Suprapubic skin (tissue), 4 donors: ENCODE measurements at regions not wholly inside any gene's neighbourhood (a gene's known extent, or its start where the extent isn't known, plus 50 kb on each side); places are given as distances from the start of the nearest gene placed in this dataset.

Source experiments
- DNase-seq, 2 donors: peaks; one replicate each; pipeline ENCODE4 v3.0.0-alpha.2; 2019; ENCODE audit warnings: low spot score in 2 of 2
- H3K27ac ChIP-seq: fragments of 200-600 bp; sonication (generic); one replicate; pipeline ENCODE4 v1.5.1; 2019
- H3K27me3 ChIP-seq: fragments of 200-600 bp; sonication (generic); one replicate; pipeline ENCODE4 v1.5.1; 2019
- H3K36me3 ChIP-seq: fragments of 200-600 bp; sonication (generic); one replicate; pipeline ENCODE4 v1.5.1; 2019
- H3K4me1 ChIP-seq: fragments of 200-600 bp; sonication (generic); one replicate; pipeline ENCODE4 v1.5.1; 2019
- H3K4me3 ChIP-seq: fragments of 200-600 bp; sonication (generic); one replicate; pipeline ENCODE4 v1.5.1; 2019; ENCODE audit warnings: mild to moderate bottlenecking
- H3K9me3 ChIP-seq: fragments of 200-600 bp; sonication (generic); one replicate; pipeline ENCODE4 v1.5.1; 2019
- CTCF ChIP-seq, 2 donors: fragments of 200-600 bp in 1 of 2; fragments of 450-650 bp in 1 of 2; sonication (generic) in 1 of 2; IDR thresholded peaks; one replicate each; pipeline ENCODE4 v1.5.1; 2016 to 2019; ENCODE audit warnings: antibody characterized with exemption in 2 of 2, mild to moderate bottlenecking in 1 of 2, moderate library complexity in 1 of 2
- EP300 ChIP-seq: sonication (generic); formaldehyde crosslinking; IDR thresholded peaks from one replicate; pipeline ENCODE4 v1.6.1; 2017; ENCODE audit warnings: antibody characterized with exemption
- POLR2A ChIP-seq, 2 donors: fragments of 450-650 bp; IDR thresholded peaks; one replicate each; pipeline ENCODE4 v1.6.1; 2017; ENCODE audit warnings: antibody characterized with exemption in 2 of 2, mild to moderate bottlenecking in 2 of 2, moderate library complexity in 2 of 2
- POLR2AphosphoS5 ChIP-seq, 3 donors: sonication (generic); formaldehyde crosslinking; IDR thresholded peaks; one replicate each; pipeline ENCODE4 v1.6.1; 2017; ENCODE audit warnings: antibody characterized with exemption in 3 of 3
- WGBS: methylation state at CpG from one replicate; pipeline ENCODE4 v1.1.5; 2018; 5-methylcytosine and 5-hydroxymethylcytosine counted together

GRCh38 chr1:22315315-22316078, 136.2 kb upstream of the ZBTB40 start:
- H3K27ac ChIP-seq: no peak overlapping the region
- H3K9me3 ChIP-seq: no peaks in the 10 kb centered on the region
- DNase-seq: peak in 1 of 2 donors; percentile 65
- no peaks in the 10 kb centered on the region for H3K4me1 ChIP-seq
- H3K36me3 ChIP-seq: no peaks in the 10 kb centered on the region
- peaks cover 9% of the 10 kb centered on the region for H3K27me3 ChIP-seq
- TF ChIP-seq POLR2A (IDR thresholded peaks at IDR 0.05) (no peak), EP300 (no peak), POLR2AphosphoS5 (IDR thresholded peaks at IDR 0.05) (no peak), CTCF (IDR thresholded peaks at IDR 0.05) (no peak)
- H3K4me3 ChIP-seq: no peak overlapping the region
- 78% methylated on average over 21 of the region's 21 CpGs for WGBS

GRCh38 chr1:22317231-22317919, 134.3 kb upstream of the ZBTB40 start:
- Histone ChIP-seq H3K36me3 (no peaks in the 10 kb centered on the region), H3K27ac (no peak overlapping the region), H3K4me1 (no peaks in the 10 kb centered on the region), H3K27me3 (peaks cover 9% of the 10 kb centered on the region), H3K9me3 (no peaks in the 10 kb centered on the region), H3K4me3 (no peak overlapping the region)
- TF ChIP-seq EP300 (no peak), POLR2A (IDR thresholded peaks at IDR 0.05) (no peak), CTCF (IDR thresholded peaks at IDR 0.05) (peak in 1 of 2 donors; percentile 19)
- peak in 1 of 2 donors; percentile 41 for DNase-seq
- WGBS: 90% methylated on average over 10 of the region's 10 CpGs

GRCh38 chr1:22317920-22318243, 133.8 kb upstream of the ZBTB40 start:
- TF ChIP-seq CTCF (IDR thresholded peaks at IDR 0.05) (no peak), POLR2AphosphoS5 (IDR thresholded peaks at IDR 0.05) (no peak)
- no peak overlapping the region for H3K27ac ChIP-seq
- DNase-seq: no peak
- 76% methylated on average over 3 of the region's 3 CpGs for WGBS
- H3K36me3 ChIP-seq: no peaks in the 10 kb centered on the region
- H3K9me3 ChIP-seq: no peaks in the 10 kb centered on the region
- no peaks in the 10 kb centered on the region for H3K4me1 ChIP-seq
- no peak overlapping the region for H3K4me3 ChIP-seq
- H3K27me3 ChIP-seq: peaks cover 9% of the 10 kb centered on the region

- no peak overlapping the region for H3K4me3 ChIP-seq
- no peak overlapping the region for H3K27ac ChIP-seq
- peak in 1 of 2 donors; percentile 65 for DNase-seq
- WGBS: 51% methylated on average over 10 of the region's 24 CpGs
- H3K36me3 ChIP-seq: no peaks in the 10 kb centered on the region
- H3K27me3 ChIP-seq: peaks cover 9% of the 10 kb centered on the region
- no peaks in the 10 kb centered on the region for H3K9me3 ChIP-seq
- TF ChIP-seq POLR2AphosphoS5 (IDR thresholded peaks at IDR 0.05): no peak
- TF ChIP-seq POLR2A (IDR thresholded peaks at IDR 0.05): no peak
- TF ChIP-seq EP300: no peak
- TF ChIP-seq CTCF (IDR thresholded peaks at IDR 0.05): no peak
- no peaks in the 10 kb centered on the region for H3K4me1 ChIP-seq
These were observed 133.2 kb upstream of the ZBTB40 start for GRCh38 chr1:22318279-22318981.

- Histone ChIP-seq H3K4me1 (no peaks in the 10 kb centered on the region), H3K4me3 (no peak overlapping the region), H3K27me3 (peaks cover 9% of the 10 kb centered on the region), H3K9me3 (no peaks in the 10 kb centered on the region), H3K36me3 (no peaks in the 10 kb centered on the region), H3K27ac (no peak overlapping the region)
- no peak for TF ChIP-seq EP300
- no peak for TF ChIP-seq CTCF (IDR thresholded peaks at IDR 0.05)
- no peak for TF ChIP-seq POLR2A (IDR thresholded peaks at IDR 0.05)
- no peak for TF ChIP-seq POLR2AphosphoS5 (IDR thresholded peaks at IDR 0.05)
- DNase-seq: no peak
- 73% methylated on average over 5 of the region's 5 CpGs for WGBS
These were observed 132.0 kb upstream of the ZBTB40 start for GRCh38 chr1:22319608-22320007.
